A549 (cell line): ENCODE measurements at regions not wholly inside any gene's neighbourhood (a gene's known extent, or its start where the extent isn't known, plus 50 kb on each side); places are given as distances from the start of the nearest gene placed in this dataset.

Source experiments
- ATAC-seq, 2 experiments: fragments of 200-7000 bp in 1 of 2; fragments of >200 bp in 1 of 2; cut with Nextera tagmentation in 1 of 2; cut with Tn5 transposase in 1 of 2; 3 replicates each; pipeline versions ENCODE4 v1.8.0 to v1.9.1; 2018 to 2020; ENCODE audit warnings: mild to moderate bottlenecking in 1 of 2, moderate library complexity in 1 of 2
- CTCF ChIA-PET: fragments of 300-600 bp; sonication (Branson Sonifier 250); formaldehyde crosslinking; extraction: SDS; loops from one replicate; lab custom pipeline; 2021; ENCODE audit warnings: antibody characterized with exemption, inconsistent platforms; lab: Yijun Ruan, JAX
- POLR2A ChIA-PET: fragments of 350-600 bp; formaldehyde crosslinking; extraction: SDS; loops from one replicate; lab custom pipeline; 2021; ENCODE audit warnings: antibody characterized with exemption, inconsistent platforms; lab: Yijun Ruan, JAX
- DNase-seq, 2 experiments: peaks; one replicate each; pipeline versions ENCODE4 v3.0.0 to v3.0.0-alpha.2; 2011 to 2016; ENCODE audit warnings: low read depth in 1 of 2, low spot score in 1 of 2
- FAIRE-seq: peaks from 2 replicates; lab custom pipeline; 2011; peaks lifted over from hg19 to GRCh38; lab: Jason Lieb, UNC
- H3K27ac ChIP-seq, 2 experiments: fragments of >200 bp; sonication (Bioruptor Twin); formaldehyde crosslinking; 3 replicates each; pipeline ENCODE4 v1.5.1; 2016 to 2017
- H3K4me1 ChIP-seq: fragments of >200 bp; sonication (Bioruptor Twin); formaldehyde crosslinking; 3 replicates; pipeline ENCODE4 v1.6.1; 2016
- H3K4me2 ChIP-seq: fragments of >200 bp; sonication (Bioruptor Twin); formaldehyde crosslinking; 3 replicates; pipeline ENCODE4 v1.6.1; 2016
- H3K4me3 ChIP-seq: fragments of >200 bp; sonication (Bioruptor Twin); formaldehyde crosslinking; 3 replicates; pipeline ENCODE4 v1.5.1; 2016
- H3K9me3 ChIP-seq: fragments of >200 bp; sonication (Bioruptor Twin); formaldehyde crosslinking; 3 replicates; pipeline ENCODE4 v1.6.1; 2016
- ATOH8 ChIP-seq: fragments of 250-450 bp; sonication (Bioruptor Pico); IDR thresholded peaks from 2 replicates; pipeline ENCODE4 v1.5.0; 2020; ENCODE audit warnings: low read depth, mild to moderate bottlenecking, moderate library complexity
- CBX8 ChIP-seq: fragments of 200-600 bp; sonication (generic); IDR thresholded peaks from 2 replicates; pipeline ENCODE4 v1.6.1; 2016
- CEBPB ChIP-seq, 2 experiments: fragments of >200 bp in 1 of 2; sonication (Bioruptor Twin) in 1 of 2; formaldehyde crosslinking in 1 of 2; IDR thresholded peaks; 2 replicates each; pipeline ENCODE4 v1.6.1; 2012 to 2016
- CTCF ChIP-seq: fragments of >200 bp; sonication (Bioruptor Twin); formaldehyde crosslinking; IDR thresholded peaks from 3 replicates; pipeline ENCODE4 v1.5.1; 2016
- E2F6 ChIP-seq: IDR thresholded peaks from 2 replicates; pipeline ENCODE4 v1.6.1; 2012; ENCODE audit warnings: low read depth, borderline replicate concordance
- EHF ChIP-seq: fragments of 250-450 bp; sonication (Bioruptor Pico); IDR thresholded peaks from 2 replicates; pipeline ENCODE4 v1.5.0; 2020; ENCODE audit warnings: mild to moderate bottlenecking
- EHMT2 ChIP-seq: fragments of 200-600 bp; sonication (generic); IDR thresholded peaks from 2 replicates; pipeline ENCODE4 v1.6.1; 2016; ENCODE audit warnings: antibody characterized with exemption, low read depth, mild to moderate bottlenecking, moderate library complexity
- ESRRA ChIP-seq: fragments of 150-350 bp; IDR thresholded peaks from 2 replicates; pipeline ENCODE4 v1.6.1; 2014; ENCODE audit warnings: mild to moderate bottlenecking, low read length, borderline replicate concordance
- FOSL2 ChIP-seq, 2 experiments: fragments of 450-650 bp in 1 of 2; fragments of >200 bp in 1 of 2; sonication (Bioruptor Twin) in 1 of 2; formaldehyde crosslinking; IDR thresholded peaks; 2 replicates each; pipeline versions ENCODE4 v1.5.0 to v1.6.1; 2016 to 2020; ENCODE audit warnings: mild to moderate bottlenecking in 1 of 2, moderate library complexity in 1 of 2
- HEYL ChIP-seq: fragments of 250-450 bp; sonication (Bioruptor Pico); IDR thresholded peaks from 2 replicates; pipeline ENCODE4 v1.8.0; 2021; ENCODE audit warnings: mild to moderate bottlenecking, moderate library complexity
- HMGXB4 ChIP-seq: fragments of 250-450 bp; sonication (Bioruptor Pico); IDR thresholded peaks from 2 replicates; pipeline ENCODE4 v1.5.0; 2021; ENCODE audit warnings: mild to moderate bottlenecking, moderate library complexity, borderline replicate concordance
- HOXA7 ChIP-seq: fragments of 250-450 bp; sonication (Bioruptor Pico); IDR thresholded peaks from 2 replicates; pipeline ENCODE4 v1.5.0; 2020; ENCODE audit warnings: mild to moderate bottlenecking, moderate library complexity
- HOXB13 ChIP-seq: fragments of 250-450 bp; sonication (Bioruptor Pico); IDR thresholded peaks from 2 replicates; pipeline ENCODE4 v1.5.0; 2020; ENCODE audit warnings: low read depth, mild to moderate bottlenecking, moderate library complexity
- HOXB5 ChIP-seq: fragments of 250-450 bp; sonication (Bioruptor Pico); IDR thresholded peaks from 2 replicates; pipeline ENCODE4 v1.5.0; 2020; ENCODE audit warnings: mild to moderate bottlenecking, moderate library complexity
- JUN ChIP-seq, 2 experiments: fragments of >200 bp; sonication (Bioruptor Twin); formaldehyde crosslinking; IDR thresholded peaks; 2 replicates in 1 of 2; 3 replicates in 1 of 2; pipeline ENCODE4 v1.6.1; 2016 to 2017
- JUNB ChIP-seq: fragments of >200 bp; sonication (Bioruptor Twin); formaldehyde crosslinking; IDR thresholded peaks from 2 replicates; pipeline ENCODE4 v1.6.1; 2016
- KDM5A ChIP-seq: fragments of 200-600 bp; sonication (generic); IDR thresholded peaks from 2 replicates; pipeline ENCODE4 v1.6.1; 2016; ENCODE audit warnings: antibody characterized with exemption, mild to moderate bottlenecking
- MAFK ChIP-seq: fragments of 450-650 bp; IDR thresholded peaks from 2 replicates; pipeline ENCODE4 v1.6.1; 2014; ENCODE audit not compliant: partially characterized antibody
- MAX ChIP-seq: IDR thresholded peaks from 2 replicates; pipeline ENCODE4 v1.6.1; 2012
- NFE2L2 ChIP-seq: fragments of 150-350 bp; conservative IDR thresholded peaks from 2 replicates; pipeline ENCODE4 v1.6.1; 2014; ENCODE audit warnings: low read length
- NPAS2 ChIP-seq: fragments of 250-450 bp; sonication (Bioruptor Pico); IDR thresholded peaks from 2 replicates; pipeline ENCODE4 v1.8.0; 2022; ENCODE audit warnings: mild to moderate bottlenecking, moderate library complexity, borderline replicate concordance
- POLR2AphosphoS2 ChIP-seq: conservative IDR thresholded peaks from 2 replicates; pipeline ENCODE4 v1.6.1; 2012; ENCODE audit warnings: low read length, improper control_type of control experiment, inconsistent platforms
- RAD21 ChIP-seq, 2 experiments: fragments of >200 bp in 1 of 2; sonication (Bioruptor Twin) in 1 of 2; formaldehyde crosslinking in 1 of 2; IDR thresholded peaks in 1 of 2; conservative IDR thresholded peaks in 1 of 2; 2 replicates in 1 of 2; 3 replicates in 1 of 2; pipeline ENCODE4 v1.6.1; 2012 to 2018; ENCODE audit warnings: inconsistent platforms in 1 of 2
- RARB ChIP-seq: fragments of 250-450 bp; sonication (Bioruptor Pico); IDR thresholded peaks from 2 replicates; pipeline ENCODE4 v1.8.0; 2021; ENCODE audit warnings: mild to moderate bottlenecking, moderate library complexity
- RCOR1 ChIP-seq: fragments of 150-350 bp; IDR thresholded peaks from 2 replicates; pipeline ENCODE4 v1.6.1; 2014; ENCODE audit warnings: antibody characterized with exemption, low read length, low read depth
- RNF2 ChIP-seq: fragments of 200-600 bp; sonication (generic); IDR thresholded peaks from 2 replicates; pipeline ENCODE4 v1.6.1; 2016; ENCODE audit warnings: low read depth, mild to moderate bottlenecking, antibody characterized with exemption, moderate library complexity, borderline replicate concordance
- TFCP2L1 ChIP-seq: fragments of 250-450 bp; sonication (Bioruptor Pico); IDR thresholded peaks from 2 replicates; pipeline ENCODE4 v1.5.0; 2021; ENCODE audit warnings: mild to moderate bottlenecking
- TP53 ChIP-seq: fragments of 250-450 bp; sonication (Bioruptor Pico); IDR thresholded peaks from 2 replicates; pipeline ENCODE4 v1.5.0; 2021; ENCODE audit warnings: mild to moderate bottlenecking, moderate library complexity
- USF2 ChIP-seq: fragments of 450-650 bp; IDR thresholded peaks from 2 replicates; pipeline ENCODE4 v1.6.1; 2014; ENCODE audit warnings: antibody characterized with exemption
- ZSCAN20 ChIP-seq: fragments of 250-450 bp; sonication (Bioruptor Pico); IDR thresholded peaks from 2 replicates; pipeline ENCODE4 v1.8.0; 2022; ENCODE audit warnings: mild to moderate bottlenecking, moderate library complexity
- WGBS: methylation state at CpG from one replicate; pipeline ENCODE4 v1.1.6; 2017; ENCODE audit errors: missing lambda C conversion rate; 5-methylcytosine and 5-hydroxymethylcytosine counted together

GRCh38 chr2:209368406-209368805, 55.4 kb upstream of the MAP2 start:
- peak in 1 of 2 experiments; percentile 10 for DNase-seq
- no peak for TF ChIP-seq ESRRA
- no peak for TF ChIP-seq FOSL2 (IDR thresholded peaks at IDR 0.05)
- no peak for TF ChIP-seq FOSL2 (CRISPR knock-in tag; IDR thresholded peaks at IDR 0.05)
- TF ChIP-seq RCOR1: no peak
- TF ChIP-seq MAX: no peak
- no peak for TF ChIP-seq TP53 (CRISPR knock-in tag)
- TF ChIP-seq RARB (CRISPR knock-in tag): no peak
- no peak for TF ChIP-seq RNF2
- TF ChIP-seq KDM5A: no peak
- no peak for TF ChIP-seq EHMT2
- TF ChIP-seq NFE2L2: no peak
- no peak for TF ChIP-seq HEYL (CRISPR knock-in tag)
- TF ChIP-seq, all 56 proteins: peak for 0
- Histone ChIP-seq H3K4me1 (peaks cover 9% of the 10 kb centered on the region; the same call in 2 of the 3 replicates), H3K27ac (peak overlapping the region; percentile 50 to 67; a peak in 5 of 6 replicates), H3K4me2 (peak overlapping the region; percentile 54), H3K4me3 (no peak overlapping the region), H3K9me3 (peaks cover 5% of the 10 kb centered on the region; the same call in 1 of the 3 replicates)
- peak; percentile 60 to 81; a peak in 4 of 6 replicates for ATAC-seq
- FAIRE-seq: no peak
- POLR2A ChIA-PET: interaction anchor here (1.1 kb wide), 1 partner anchor 15 kb away, joined by 6 read pairs; no protein-coding TSS in a partner anchor
- 12% methylated on average over 2 of the region's 2 CpGs for WGBS
- CTCF ChIA-PET: interaction anchor here (1.1 to 3.5 kb wide), 8 partner anchors 15 to 127 kb away, joined by 3 to 22 read pairs (median 4); partner anchors contain the start of gene MAP2

GRCh38 chr2:209368914-209369313, 54.9 kb upstream of the MAP2 start:
- peak; percentile 72 for FAIRE-seq
- 0% methylated on average over 5 of the region's 5 CpGs for WGBS
- peak; percentile 46; the same call in 1 of the 2 replicates for TF ChIP-seq MAX
- TF ChIP-seq CEBPB (IDR thresholded peaks at IDR 0.05): no peak
- no peak for TF ChIP-seq POLR2AphosphoS2
- TF ChIP-seq NPAS2 (CRISPR knock-in tag): no peak
- TF ChIP-seq TFCP2L1 (CRISPR knock-in tag): no peak
- TF ChIP-seq MAFK: peak; percentile 64
- TF ChIP-seq FOSL2 (IDR thresholded peaks at IDR 0.05): peak; percentile 36; the same call in 1 of the 2 replicates
- peak; percentile 63 for TF ChIP-seq FOSL2 (CRISPR knock-in tag; IDR thresholded peaks at IDR 0.05)
- TF ChIP-seq RAD21 (conservative IDR thresholded peaks at IDR 0.05 in 1 of 2, IDR thresholded peaks at IDR 0.05 in 1 of 2): no peak
- no peak for TF ChIP-seq ZSCAN20 (CRISPR knock-in tag)
- no peak for TF ChIP-seq E2F6
- TF ChIP-seq RNF2: no peak
- no peak for TF ChIP-seq CTCF
- TF ChIP-seq HMGXB4 (CRISPR knock-in tag): no peak
- 0 out of 2 replicates have a peak, but pooled peaks have one; percentile 8 for TF ChIP-seq USF2
- no peak for TF ChIP-seq EHF (CRISPR knock-in tag)
- no peak for TF ChIP-seq HOXA7 (CRISPR knock-in tag)
- no peak for TF ChIP-seq EHMT2
- TF ChIP-seq JUNB: peak; percentile 62
- TF ChIP-seq HOXB13 (CRISPR knock-in tag): no peak
- TF ChIP-seq HOXB5 (CRISPR knock-in tag): no peak
- TF ChIP-seq ATOH8 (CRISPR knock-in tag): no peak
- TF ChIP-seq JUN (IDR thresholded peaks at IDR 0.05): 0 out of 5 replicates have a peak, but pooled peaks of 1 of the 2 experiments have one; percentile 29
- TF ChIP-seq CBX8: no peak
- no peak for TF ChIP-seq TP53 (CRISPR knock-in tag)

More at GRCh38 chr2:209368914-209369313, 54.9 kb upstream of the MAP2 start:
- Histone ChIP-seq H3K4me3 (no peak overlapping the region), H3K4me2 (peak overlapping the region; percentile 54), H3K9me3 (peaks cover 5% of the 10 kb centered on the region; the same call in 1 of the 3 replicates), H3K4me1 (peaks cover 9% of the 10 kb centered on the region; the same call in 2 of the 3 replicates), H3K27ac (peak overlapping the region; percentile 52 to 72; a peak in 5 of 6 replicates)
- DNase-seq: peak; percentile 39 to 83
- ATAC-seq: peak; percentile 98 to 99
- POLR2A ChIA-PET: interaction anchor here (0.9 to 1.1 kb wide), 2 partner anchors 15 to 33 kb away, joined by 4 to 6 read pairs; no protein-coding TSS in a partner anchor
- CTCF ChIA-PET: interaction anchor here (1.1 to 3.5 kb wide), 8 partner anchors 14 to 126 kb away, joined by 3 to 22 read pairs (median 4); partner anchors contain the start of gene MAP2
